ENCODE measurements at regions not wholly inside any gene's neighbourhood (a gene's known extent, or its start where the extent isn't known, plus 50 kb on each side); places are given as distances from the start of the nearest gene placed in this dataset.

GRCh38 chr1:228830185-228830953 lies 95.1 kb downstream of the RHOU start:
- Histone ChIP-seq H3K4me3 (no peak overlapping the region), H3K27ac (peak overlapping the region in 1 of 12 donors; percentile 25), H3K4me1 (peaks cover 0 to 30% (median 0%) of the 10 kb centered on the region in 12 donors), H3K9me3 (no peaks in the 10 kb centered on the region), H3K36me3 (no peaks in the 10 kb centered on the region), H3K27me3 (peaks cover 0 to 36% (median 0%) of the 10 kb centered on the region in 9 donors)
- ATAC-seq = peak in 3 of 4 donors; percentile 57 to 68 (median 67)
- no peak for TF ChIP-seq CTCF (IDR thresholded peaks at IDR 0.05)
- no peak for TF ChIP-seq POLR2A (IDR thresholded peaks at IDR 0.05)
- intact Hi-C loops (cut with DNase I) = loop anchor here in 2 of 10 donors (10.0 kb wide), 2 partner anchors 64 to 96 kb away; partner anchors contain the start of gene RHOU (in 1 of the 2)
- DNase-seq = peak in 3 of 5 donors; percentile 22 to 50 (median 43)
- 75 to 84% (median 77%) methylated on average over 11 to 14 of the region's 14 CpGs for WGBS, 4 donors

- Histone ChIP-seq H3K27me3 (peaks cover 0 to 38% (median 0%) of the 10 kb centered on the region in 9 donors), H3K4me3 (no peak overlapping the region), H3K36me3 (no peaks in the 10 kb centered on the region), H3K9me3 (no peaks in the 10 kb centered on the region), H3K27ac (no peak overlapping the region), H3K4me1 (peaks cover 0 to 24% (median 0%) of the 10 kb centered on the region in 12 donors)
- no peak for TF ChIP-seq CTCF (IDR thresholded peaks at IDR 0.05)
- TF ChIP-seq POLR2A (IDR thresholded peaks at IDR 0.05) = no peak
- intact Hi-C loops (cut with DNase I) = loop anchor here in 2 of 10 donors (10.0 kb wide), 2 partner anchors 64 to 96 kb away; partner anchors contain the start of gene RHOU (in 1 of the 2)
- DNase-seq (no peak), ATAC-seq (no peak)
- 73 to 82% (median 75%) methylated on average over 7 of the region's 7 CpGs for WGBS, 4 donors
Measured at GRCh38 chr1:228830954-228831481, 95.7 kb downstream of the RHOU start.

GRCh38 chr1:228833911-228834688 lies 98.8 kb downstream of the RHOU start:
- DNase-seq (no peak), ATAC-seq (no peak)
- H3K27me3 ChIP-seq = peaks cover 0 to 25% (median 0%) of the 10 kb centered on the region in 9 donors
- 50 to 56% (median 53%) methylated on average over 13 of the region's 13 CpGs for WGBS, 4 donors
- no peak for TF ChIP-seq CTCF (IDR thresholded peaks at IDR 0.05)
- no peak for TF ChIP-seq POLR2A (IDR thresholded peaks at IDR 0.05)
- H3K4me1 ChIP-seq = peaks cover 0 to 18% (median 10%) of the 10 kb centered on the region in 12 donors
- no peak overlapping the region for H3K27ac ChIP-seq
- H3K4me3 ChIP-seq = no peak overlapping the region
- intact Hi-C loops (cut with DNase I) = loop anchor here in 2 of 10 donors (10.0 kb wide), 2 partner anchors 61 to 99 kb away; partner anchors contain the start of gene RHOU (in 1 of the 2)
- no peaks in the 10 kb centered on the region for H3K36me3 ChIP-seq
- H3K9me3 ChIP-seq = no peaks in the 10 kb centered on the region
